ENCODE measurements at regions not wholly inside any gene's neighbourhood (a gene's known extent, or its start where the extent isn't known, plus 50 kb on each side); places are given as distances from the start of the nearest gene placed in this dataset.

DNA sequence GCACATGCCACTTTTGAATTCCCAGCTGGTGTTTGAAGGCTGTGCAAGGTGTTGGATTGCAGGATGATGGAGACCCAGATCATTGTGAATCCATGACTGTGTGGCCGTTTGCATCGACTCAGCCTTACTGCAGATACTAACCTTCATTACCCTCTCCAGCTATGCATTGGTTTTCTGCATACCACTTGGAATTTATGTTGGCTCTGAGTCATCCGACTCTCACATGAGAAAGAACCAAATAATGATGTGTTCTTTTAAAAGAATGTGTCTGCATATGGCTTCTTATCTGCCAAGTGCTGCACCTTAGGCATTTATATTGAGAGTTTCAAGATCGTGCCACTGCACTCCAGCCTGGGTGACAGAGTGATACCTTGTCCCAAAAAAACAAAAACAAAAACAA, 106.7 kb upstream of the PRKX start:
- TF ChIP-seq CTCF (IDR thresholded peaks at IDR 0.05) (no peak), POLR2A (IDR thresholded peaks at IDR 0.05) (no peak)

Measured in uterus (tissue), 2 donors.